Astrocyte of the spinal cord (primary cell): ENCODE measurements at regions not wholly inside any gene's neighbourhood (a gene's known extent, or its start where the extent isn't known, plus 50 kb on each side); places are given as distances from the start of the nearest gene placed in this dataset.

Source experiments
- DNase-seq: peaks from one replicate; pipeline ENCODE4 v3.0.0; 2011; ENCODE audit warnings: low read depth, low spot score
- H3K4me3 ChIP-seq: 2 replicates; pipeline ENCODE4 v1.5.1; 2011; ENCODE audit warnings: low read depth, mild to moderate bottlenecking, low read length, moderate library complexity
- in situ Hi-C: cut with HindIII; loops from 2 replicates; pipeline ENCODE4 v1.10.0; 2017; ENCODE audit warnings: low sequenced_read_pairs
- TF ChIP-seq, protein P1 (sequence below): IDR thresholded peaks from 2 replicates; pipeline ENCODE4 v1.5.1; 2012; ENCODE audit warnings: low read depth, mild to moderate bottlenecking, low read length, inconsistent platforms

DNA sequence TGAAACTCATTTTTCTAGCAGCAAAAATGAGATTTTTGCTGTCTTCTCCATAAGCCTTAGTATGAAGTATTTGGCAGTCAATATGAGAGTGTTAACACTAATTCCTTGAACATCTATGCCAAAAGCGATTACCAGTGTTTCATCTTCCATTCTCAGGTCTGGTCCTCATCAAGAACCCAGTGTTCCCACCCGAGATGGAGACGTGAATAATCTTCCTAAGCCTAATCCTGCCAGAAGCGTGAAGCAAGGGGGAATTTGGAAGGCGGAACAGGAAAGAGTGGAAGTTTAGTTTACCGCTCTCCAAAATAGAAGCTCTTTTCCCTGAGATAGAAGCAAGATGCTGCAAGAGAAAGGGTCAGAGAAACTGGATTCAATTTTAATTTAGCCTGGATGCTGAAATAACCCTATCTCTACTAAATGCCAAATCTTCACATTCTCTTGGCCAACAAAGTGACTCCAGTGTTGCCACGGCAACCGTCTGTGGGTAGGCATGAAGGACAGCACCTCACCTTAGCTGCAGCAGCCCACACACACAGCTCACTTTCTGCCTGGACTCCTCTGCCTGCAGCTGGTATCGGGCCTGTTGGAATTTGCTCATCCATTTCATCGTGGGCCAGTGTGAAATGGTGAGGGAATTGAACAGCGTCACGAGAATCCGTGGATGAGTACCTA, 711.1 kb downstream of the CBLN2 start:
- no peak overlapping the region for H3K4me3 ChIP-seq
- TF ChIP-seq, protein P1, sequence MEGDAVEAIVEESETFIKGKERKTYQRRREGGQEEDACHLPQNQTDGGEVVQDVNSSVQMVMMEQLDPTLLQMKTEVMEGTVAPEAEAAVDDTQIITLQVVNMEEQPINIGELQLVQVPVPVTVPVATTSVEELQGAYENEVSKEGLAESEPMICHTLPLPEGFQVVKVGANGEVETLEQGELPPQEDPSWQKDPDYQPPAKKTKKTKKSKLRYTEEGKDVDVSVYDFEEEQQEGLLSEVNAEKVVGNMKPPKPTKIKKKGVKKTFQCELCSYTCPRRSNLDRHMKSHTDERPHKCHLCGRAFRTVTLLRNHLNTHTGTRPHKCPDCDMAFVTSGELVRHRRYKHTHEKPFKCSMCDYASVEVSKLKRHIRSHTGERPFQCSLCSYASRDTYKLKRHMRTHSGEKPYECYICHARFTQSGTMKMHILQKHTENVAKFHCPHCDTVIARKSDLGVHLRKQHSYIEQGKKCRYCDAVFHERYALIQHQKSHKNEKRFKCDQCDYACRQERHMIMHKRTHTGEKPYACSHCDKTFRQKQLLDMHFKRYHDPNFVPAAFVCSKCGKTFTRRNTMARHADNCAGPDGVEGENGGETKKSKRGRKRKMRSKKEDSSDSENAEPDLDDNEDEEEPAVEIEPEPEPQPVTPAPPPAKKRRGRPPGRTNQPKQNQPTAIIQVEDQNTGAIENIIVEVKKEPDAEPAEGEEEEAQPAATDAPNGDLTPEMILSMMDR: no peak
- no peak for DNase-seq
- in situ Hi-C loops: no loop called here

GRCh38 chr18:71831039-71831438, 713.1 kb downstream of the CBLN2 start:
- no peak overlapping the region for H3K4me3 ChIP-seq
- DNase-seq: peak; percentile 37
- TF ChIP-seq, protein P1: no peak
- in situ Hi-C loops: no loop called here

DNA sequence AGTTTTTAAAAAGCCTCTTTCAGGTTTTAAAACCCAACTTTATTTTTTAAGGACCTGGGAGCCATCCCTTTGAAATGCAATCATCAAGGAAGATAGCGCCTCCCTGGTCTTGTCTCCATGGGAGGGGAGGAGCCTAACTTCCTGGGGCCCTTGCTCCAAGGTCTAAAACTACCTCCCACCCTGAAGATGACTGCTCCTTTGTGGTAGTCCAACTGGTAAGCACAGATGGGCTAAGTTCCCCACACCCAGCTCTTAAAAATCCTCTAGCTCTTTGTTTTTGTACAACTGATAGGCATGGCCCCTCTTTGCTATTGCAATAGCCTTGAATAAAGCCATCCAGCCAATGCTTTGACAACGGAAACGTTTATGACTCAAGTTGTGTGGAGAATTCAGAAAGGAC, 716.8 kb downstream of the CBLN2 start:
- in situ Hi-C loops: no loop called here
- H3K4me3 ChIP-seq: no peak overlapping the region
- DNase-seq: no peak
- TF ChIP-seq, protein P1: no peak

DNA sequence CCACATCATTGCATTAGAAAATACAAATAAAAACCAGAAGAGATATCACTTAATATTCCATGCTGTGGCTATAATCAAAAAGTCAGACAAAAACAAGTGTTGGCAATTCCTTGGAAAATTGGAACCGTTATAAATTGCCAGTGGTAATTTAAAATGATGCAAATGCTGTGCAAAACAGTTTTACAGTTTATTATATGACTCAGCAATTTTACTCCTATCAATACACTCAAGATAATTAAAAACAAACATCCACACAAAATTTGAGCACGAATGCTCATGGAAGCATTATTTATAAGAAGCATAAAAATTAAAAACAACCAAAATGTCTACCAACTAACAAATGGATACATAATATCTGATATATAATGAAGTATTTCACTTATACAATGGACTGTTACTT, 728.8 kb downstream of the CBLN2 start:
- H3K4me3 ChIP-seq: no peak overlapping the region
- TF ChIP-seq, protein P1: no peak
- in situ Hi-C loops: no loop called here
- no peak for DNase-seq

DNA sequence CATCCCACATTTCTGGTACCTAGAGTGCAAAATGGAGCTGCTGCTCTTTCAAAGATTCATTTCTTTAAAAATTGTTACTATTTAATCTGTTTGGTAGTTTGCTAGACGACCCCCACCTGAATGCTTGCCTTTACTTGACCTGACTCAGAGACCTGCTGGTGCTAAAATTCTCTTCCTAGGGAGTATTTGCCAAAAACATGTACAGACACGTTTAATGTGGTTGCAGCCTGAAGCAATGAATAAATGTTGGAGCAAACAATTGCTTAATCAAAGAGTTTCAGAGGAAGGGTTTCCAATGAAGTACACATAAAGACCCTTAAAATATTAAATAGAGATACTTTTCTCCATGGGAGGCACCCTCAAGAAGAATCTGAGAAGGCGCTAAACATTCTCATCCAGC, 734.4 kb downstream of the CBLN2 start:
- no peak overlapping the region for H3K4me3 ChIP-seq
- DNase-seq: no peak
- in situ Hi-C loops: no loop called here
- TF ChIP-seq, protein P1: no peak

DNA sequence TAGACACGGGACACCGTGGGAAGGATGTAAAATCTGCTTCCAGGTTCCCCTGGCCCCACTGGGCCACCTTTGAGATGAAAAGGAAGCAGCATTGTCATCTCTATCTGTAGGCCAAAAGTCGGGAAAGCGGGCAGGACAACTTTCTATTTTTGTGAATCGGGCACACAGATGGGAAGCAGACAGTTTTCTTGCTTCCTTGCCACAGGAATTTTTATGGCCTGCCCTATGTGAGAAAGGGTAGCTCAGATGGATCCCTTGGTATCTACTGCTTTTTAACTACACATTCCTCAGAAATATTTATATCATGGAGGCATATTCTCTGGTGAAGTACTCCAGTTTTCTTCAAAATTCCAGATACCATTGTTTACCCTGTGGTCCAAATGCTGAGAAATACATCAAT, 735.5 kb downstream of the CBLN2 start:
- TF ChIP-seq, protein P1: no peak
- in situ Hi-C loops: no loop called here
- H3K4me3 ChIP-seq: no peak overlapping the region
- DNase-seq: peak; percentile 32
